ENCODE measurements at regions not wholly inside any gene's neighbourhood (a gene's known extent, or its start where the extent isn't known, plus 50 kb on each side); places are given as distances from the start of the nearest gene placed in this dataset.

GRCh38 chr2:6645672-6646071 is 220.0 kb downstream of the CMPK2 start:
- Histone ChIP-seq H3K79me2 (ENCODE audit: insufficient read depth) (no peaks in the 10 kb centered on the region), H3K9ac (no peak overlapping the region), H3K27ac (ENCODE audit: low read depth in 2 of 2, low read length in 1 of 2) (no peak overlapping the region), H3K9me2 (no peaks in the 10 kb centered on the region), H3K4me1 (ENCODE audit: control insufficient read depth in 1 of 2, insufficient read depth in 2 of 2, low read depth in 1 of 2, low read length in 1 of 2) (peaks cover 0 to 4% of the 10 kb centered on the region in 2 experiments; a peak in 1 of 4 replicates), H3F3A (replicated peaks; ENCODE audit: insufficient read depth) (no peaks in the 10 kb centered on the region), H4K20me1 (ENCODE audit: insufficient read depth) (no peaks in the 10 kb centered on the region), H3K36me3 (replicated peaks in 1 of 2; ENCODE audit: control insufficient read depth in 1 of 2, insufficient read depth in 2 of 2, low read length in 1 of 2) (no peaks in the 10 kb centered on the region), H3K4me3 (ENCODE audit: low read depth in 2 of 2, low read length in 1 of 2) (no peak overlapping the region), H3K9me3 (no peaks in the 10 kb centered on the region), H3K4me2 (no peak overlapping the region), H3K27me3 (ENCODE audit: insufficient read depth) (no peaks in the 10 kb centered on the region), H2AFZ (ENCODE audit: low read depth) (no peak overlapping the region)
- 17% methylated on average over 1 of the region's 1 CpG for WGBS (ENCODE audit: low lambda C conversion rate)
- TF ChIP-seq CHD2 (IDR thresholded peaks at IDR 0.05; ENCODE audit: low read length, partially characterized antibody) (no peak), POLR2AphosphoS5 (IDR thresholded peaks at IDR 0.05; ENCODE audit: low read depth, low read length) (no peak), MXI1 (IDR thresholded peaks at IDR 0.05; ENCODE audit: low read depth, low read length) (no peak), ZBTB33 (IDR thresholded peaks at IDR 0.05; ENCODE audit: borderline replicate concordance, low read depth) (no peak), TCF12 (IDR thresholded peaks at IDR 0.05) (no peak), TEAD4 (IDR thresholded peaks at IDR 0.05; ENCODE audit: borderline replicate concordance, insufficient read depth) (no peak), RAD21 (IDR thresholded peaks at IDR 0.05; ENCODE audit: low read length) (no peak), MEF2A (IDR thresholded peaks at IDR 0.05; ENCODE audit: borderline replicate concordance, low read depth) (no peak), RFX5 (IDR thresholded peaks at IDR 0.05; ENCODE audit: low read length) (no peak), CTCF (IDR thresholded peaks at IDR 0.05) (no peak), RCOR1 (IDR thresholded peaks at IDR 0.05; ENCODE audit: low read length) (no peak)
- TF ChIP-seq, protein P1, sequence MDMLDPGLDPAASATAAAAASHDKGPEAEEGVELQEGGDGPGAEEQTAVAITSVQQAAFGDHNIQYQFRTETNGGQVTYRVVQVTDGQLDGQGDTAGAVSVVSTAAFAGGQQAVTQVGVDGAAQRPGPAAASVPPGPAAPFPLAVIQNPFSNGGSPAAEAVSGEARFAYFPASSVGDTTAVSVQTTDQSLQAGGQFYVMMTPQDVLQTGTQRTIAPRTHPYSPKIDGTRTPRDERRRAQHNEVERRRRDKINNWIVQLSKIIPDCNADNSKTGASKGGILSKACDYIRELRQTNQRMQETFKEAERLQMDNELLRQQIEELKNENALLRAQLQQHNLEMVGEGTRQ (IDR thresholded peaks at IDR 0.05; ENCODE audit: borderline replicate concordance, low read depth, low read length), result no peak
- TF ChIP-seq, protein P2, sequence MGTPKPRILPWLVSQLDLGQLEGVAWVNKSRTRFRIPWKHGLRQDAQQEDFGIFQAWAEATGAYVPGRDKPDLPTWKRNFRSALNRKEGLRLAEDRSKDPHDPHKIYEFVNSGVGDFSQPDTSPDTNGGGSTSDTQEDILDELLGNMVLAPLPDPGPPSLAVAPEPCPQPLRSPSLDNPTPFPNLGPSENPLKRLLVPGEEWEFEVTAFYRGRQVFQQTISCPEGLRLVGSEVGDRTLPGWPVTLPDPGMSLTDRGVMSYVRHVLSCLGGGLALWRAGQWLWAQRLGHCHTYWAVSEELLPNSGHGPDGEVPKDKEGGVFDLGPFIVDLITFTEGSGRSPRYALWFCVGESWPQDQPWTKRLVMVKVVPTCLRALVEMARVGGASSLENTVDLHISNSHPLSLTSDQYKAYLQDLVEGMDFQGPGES (IDR thresholded peaks at IDR 0.05; ENCODE audit: low read depth, low read length), result no peak
- ChIA-PET POLR2A (no interaction called here), CTCF (interaction anchor here (0.6 kb wide), 1 partner anchor 148 kb away, joined by 3 read pairs; no protein-coding TSS in a partner anchor)
- DNase-seq, result no peak

All from SK-N-SH (cell line).